Vagina (tissue), 2 donors: ENCODE measurements at regions not wholly inside any gene's neighbourhood (a gene's known extent, or its start where the extent isn't known, plus 50 kb on each side); places are given as distances from the start of the nearest gene placed in this dataset.

Source experiments
- CTCF ChIP-seq, 3 experiments: fragments of 450-650 bp in 2 of 3; fragments of 200-600 bp in 1 of 3; sonication (generic) in 1 of 3; IDR thresholded peaks; one replicate each; pipeline ENCODE4 v1.5.1; 2017 to 2019; ENCODE audit warnings: antibody characterized with exemption in 3 of 3, mild to moderate bottlenecking in 2 of 3, moderate library complexity in 2 of 3
- POLR2A ChIP-seq, 2 donors: fragments of 450-650 bp; IDR thresholded peaks; one replicate each; pipeline ENCODE4 v1.6.1; 2017; ENCODE audit warnings: antibody characterized with exemption in 2 of 2, mild to moderate bottlenecking in 2 of 2, moderate library complexity in 2 of 2

- TF ChIP-seq CTCF (IDR thresholded peaks at IDR 0.05) (no peak), POLR2A (IDR thresholded peaks at IDR 0.05) (no peak)
Observed at GRCh38 chr9:75685062-75685461, 205.4 kb upstream of the PCSK5 start.
